ENCODE measurements at regions not wholly inside any gene's neighbourhood (a gene's known extent, or its start where the extent isn't known, plus 50 kb on each side); places are given as distances from the start of the nearest gene placed in this dataset.

DNA sequence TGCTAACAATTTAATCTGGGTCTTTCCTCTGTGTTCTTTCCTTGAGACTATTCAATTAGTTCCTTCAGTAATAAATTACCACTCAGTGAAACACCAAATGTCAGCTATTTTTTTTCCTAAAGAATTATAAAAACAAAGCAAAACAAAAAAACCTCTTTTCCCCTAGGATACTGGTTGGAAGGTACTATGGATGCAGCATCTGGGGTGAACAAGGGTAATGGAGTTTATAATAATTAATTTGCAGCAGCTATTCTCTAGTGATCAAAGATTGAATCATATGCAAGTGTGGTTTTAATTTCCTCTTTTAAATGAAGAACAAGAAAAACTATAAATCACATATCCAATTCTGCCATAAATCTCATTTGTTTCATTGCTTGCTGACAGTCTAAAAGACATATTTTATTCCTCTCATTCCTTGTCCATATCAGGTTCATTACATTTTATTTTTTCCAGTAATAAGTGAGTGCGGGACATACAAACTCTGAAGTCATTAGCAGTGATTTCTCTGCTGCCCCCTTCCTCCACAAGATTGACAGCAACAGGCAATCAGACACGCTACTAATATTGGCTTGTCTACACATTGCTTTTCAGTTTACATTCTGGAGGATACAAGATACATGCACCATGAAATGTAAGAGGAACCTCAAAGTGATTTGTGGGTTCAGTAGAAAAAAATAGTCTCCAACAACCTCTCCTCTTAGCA, 1093.4 kb upstream of the SLIT2 start:
- TF ChIP-seq CTCF (conservative IDR thresholded peaks at IDR 0.05) (no peak), EZH2 (IDR thresholded peaks at IDR 0.05; ENCODE audit: low read depth) (no peak)

All from PC-9 (cell line).